Embryonic facial prominence (tissue), 1 donor: ENCODE measurements at regions not wholly inside any gene's neighbourhood (a gene's known extent, or its start where the extent isn't known, plus 50 kb on each side); places are given as distances from the start of the nearest gene placed in this dataset.

Experiments
- DNase-seq: peaks from one replicate; pipeline ENCODE4 v3.0.0-alpha.2; 2016; ENCODE audit errors: extremely low spot score

DNA sequence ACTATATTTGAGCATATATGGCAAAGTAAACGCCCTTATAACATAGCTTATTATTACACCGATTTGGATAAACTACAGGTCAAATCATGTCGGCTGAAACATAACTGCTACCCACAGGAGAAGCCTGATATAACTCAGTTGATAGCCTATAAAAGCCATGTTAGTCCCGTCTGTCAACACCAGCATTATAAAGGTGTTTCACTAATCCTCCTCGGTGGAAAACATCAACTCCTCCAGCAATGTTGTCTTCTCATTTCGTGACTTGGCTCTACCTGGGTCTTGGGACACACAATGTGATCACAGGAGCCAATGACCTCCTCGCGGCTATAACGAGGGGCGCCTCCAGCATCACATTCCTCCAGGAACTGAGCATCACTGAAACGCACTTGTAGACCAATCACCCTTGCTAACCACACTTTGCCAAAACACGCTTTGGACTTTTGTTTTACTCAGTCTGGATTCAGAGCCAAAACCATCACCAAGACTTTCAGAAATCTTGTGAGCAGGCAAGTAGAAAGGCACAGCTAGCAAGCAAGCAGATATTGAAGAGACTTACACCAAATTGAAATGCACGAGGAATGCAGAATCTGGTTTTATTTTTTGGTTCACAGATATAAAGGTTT lies 269.7 kb upstream of the NFE2L3 start:
- no peak for DNase-seq

DNA sequence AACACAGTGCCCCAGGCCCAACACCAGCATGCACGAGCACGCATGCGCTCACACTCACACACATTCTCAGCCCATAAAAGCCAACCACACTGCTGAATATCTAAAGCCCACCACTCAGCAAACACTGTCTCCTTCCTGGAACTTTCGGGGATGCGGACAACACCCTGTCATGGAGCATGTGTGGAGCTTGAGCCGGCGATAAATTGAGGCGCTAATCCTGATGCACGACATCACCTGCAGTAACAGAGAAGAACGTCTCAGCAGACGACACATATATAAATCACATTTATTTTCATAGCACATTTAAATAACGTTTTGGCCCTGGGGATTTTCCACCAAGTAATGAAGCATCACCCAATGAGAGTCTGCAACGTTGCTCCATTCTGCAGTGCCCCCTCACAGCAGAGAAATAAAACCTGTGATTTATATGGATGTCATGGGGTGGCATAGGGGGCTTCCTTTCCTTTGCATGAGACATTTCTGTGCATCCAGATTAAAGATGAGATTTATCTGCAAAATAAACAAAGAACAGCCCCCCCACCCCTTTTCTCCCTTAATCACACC lies 267.7 kb upstream of the NFE2L3 start:
- no peak for DNase-seq

DNA sequence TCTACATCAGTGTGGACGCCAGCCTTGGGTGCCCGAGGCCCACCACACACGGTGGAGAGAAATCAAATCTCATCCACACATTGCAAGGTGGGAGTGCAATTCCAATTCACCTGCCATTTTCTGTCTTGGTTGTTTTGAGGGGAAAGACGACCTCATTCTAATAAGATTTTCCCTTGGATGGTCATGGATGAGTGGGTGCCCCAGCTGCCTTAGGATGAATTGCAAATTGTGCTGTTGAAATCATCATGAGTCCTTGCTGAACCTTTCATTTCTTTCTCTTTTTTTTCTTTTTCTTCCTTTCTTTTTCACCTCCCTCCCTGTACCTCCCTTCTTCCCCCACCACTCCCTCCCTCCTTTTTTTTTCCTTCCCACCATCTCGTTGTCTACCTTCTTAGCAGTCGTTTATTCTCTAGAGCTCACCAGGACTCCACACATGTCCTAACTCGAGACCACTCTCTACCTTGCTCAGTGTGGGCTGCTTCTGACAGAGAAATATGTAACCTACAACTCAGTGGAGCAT lies 266.9 kb upstream of the NFE2L3 start:
- DNase-seq = no peak

DNA sequence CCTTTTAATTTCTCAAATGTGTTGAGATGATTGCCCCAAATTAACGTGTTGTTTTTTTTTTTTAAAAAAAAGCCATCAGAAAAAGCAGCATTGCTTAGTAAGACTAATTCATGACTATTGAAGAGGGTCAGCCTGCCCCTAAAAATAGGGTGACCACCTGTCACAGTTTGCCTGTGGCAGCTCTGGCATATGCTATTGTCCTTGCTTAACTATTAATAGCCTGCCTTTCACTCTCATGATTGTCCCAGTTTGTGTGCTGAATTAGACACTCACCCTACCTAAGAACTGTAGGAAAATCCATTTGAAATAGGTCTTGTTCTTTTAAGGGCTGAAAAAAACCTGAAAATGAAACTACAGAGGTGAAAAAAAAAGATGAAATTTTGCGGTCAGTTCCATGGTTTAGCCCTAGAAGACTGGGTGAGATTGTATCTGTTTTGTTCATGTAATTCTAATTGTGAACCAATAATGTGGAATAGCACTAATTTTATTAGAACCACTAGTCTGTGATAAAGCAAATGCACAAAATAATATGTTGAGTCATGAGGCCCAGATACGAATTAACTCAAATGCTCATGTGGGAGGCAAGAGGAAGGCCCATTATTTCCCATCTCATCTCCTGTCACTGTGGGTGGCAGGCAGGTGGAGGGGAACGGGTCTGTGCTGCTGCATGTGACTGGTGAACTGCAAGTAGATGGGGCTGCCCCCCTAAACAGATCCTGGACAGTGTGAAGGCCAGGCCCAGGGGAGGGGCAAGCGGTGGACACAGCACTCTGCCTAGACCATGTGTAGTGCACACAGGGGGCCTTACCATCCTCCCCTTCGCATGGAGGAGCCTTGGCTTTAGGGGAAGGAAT lies 265.4 kb upstream of the NFE2L3 start:
- no peak for DNase-seq

DNA sequence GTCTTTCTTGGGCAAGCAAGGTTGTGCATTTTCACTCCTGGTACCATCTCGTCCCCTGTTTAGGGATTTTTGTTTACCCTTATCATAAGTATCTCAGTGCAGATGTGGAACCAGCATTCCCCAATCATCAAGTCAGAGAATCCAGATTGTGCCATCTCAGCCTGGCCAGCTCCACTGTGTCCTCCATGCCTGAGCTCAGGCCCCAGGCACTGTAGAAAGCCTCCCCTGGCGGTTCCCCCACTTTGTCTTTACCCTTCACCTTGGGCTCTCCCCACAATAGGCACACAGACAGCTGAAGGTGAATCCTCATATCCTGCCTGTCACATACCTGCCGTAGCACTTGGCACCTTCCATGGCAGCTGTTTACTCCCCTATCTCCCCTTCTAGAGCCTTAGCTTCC lies 264.7 kb upstream of the NFE2L3 start:
- no peak for DNase-seq

DNA sequence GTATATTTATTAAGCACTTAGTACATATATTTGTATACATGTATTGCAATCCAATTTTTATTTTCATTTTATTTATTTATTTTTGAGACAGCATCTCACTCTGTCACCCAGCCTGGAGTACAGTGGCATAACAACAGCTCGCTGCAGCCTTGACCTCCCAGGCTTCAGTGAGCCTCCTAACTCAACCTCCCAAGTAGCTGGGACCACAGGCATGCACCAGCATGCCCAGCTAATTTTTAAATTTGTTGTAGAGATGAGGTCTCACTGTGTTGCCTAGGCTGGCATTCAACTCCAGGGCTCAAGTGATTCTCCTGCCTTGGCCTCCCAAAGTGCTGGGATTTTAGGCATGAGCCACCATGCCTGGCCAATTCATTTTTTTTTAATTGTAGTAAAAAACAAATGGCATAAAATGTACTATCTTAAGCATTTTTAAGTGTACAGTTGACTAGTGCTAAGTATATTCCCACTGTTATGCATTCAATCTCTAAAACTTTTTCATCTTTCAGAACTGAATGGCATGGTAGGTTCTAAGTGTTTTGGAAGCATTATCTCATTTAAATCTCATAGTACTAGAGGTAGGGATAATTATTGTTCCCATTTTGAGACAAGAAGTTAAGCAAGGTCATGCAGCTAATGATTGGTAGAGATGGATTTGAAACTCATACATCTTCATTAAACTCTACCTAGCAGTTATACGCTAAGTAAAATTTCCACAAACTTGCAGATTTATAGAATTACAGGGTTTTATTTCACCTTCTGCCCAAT lies 264.0 kb upstream of the NFE2L3 start:
- DNase-seq = no peak

DNA sequence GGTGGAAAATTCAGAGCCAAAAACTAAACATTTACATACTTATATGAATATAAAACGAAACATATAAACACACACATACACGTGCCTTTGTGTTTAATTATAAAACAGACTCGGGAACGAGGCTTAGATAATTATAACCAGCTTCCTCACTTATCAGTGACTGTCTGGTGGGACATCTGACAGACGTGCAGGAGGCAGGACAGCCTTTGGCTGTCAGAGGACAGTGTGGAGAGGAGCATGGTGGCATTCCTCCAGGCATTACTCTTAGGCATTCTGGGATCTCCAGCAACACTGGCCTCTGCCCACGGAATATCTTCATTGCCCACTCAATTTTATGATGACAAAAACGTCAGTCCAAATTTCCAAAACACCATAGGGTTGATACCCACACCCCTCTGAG lies 262.2 kb upstream of the NFE2L3 start:
- no peak for DNase-seq

DNA sequence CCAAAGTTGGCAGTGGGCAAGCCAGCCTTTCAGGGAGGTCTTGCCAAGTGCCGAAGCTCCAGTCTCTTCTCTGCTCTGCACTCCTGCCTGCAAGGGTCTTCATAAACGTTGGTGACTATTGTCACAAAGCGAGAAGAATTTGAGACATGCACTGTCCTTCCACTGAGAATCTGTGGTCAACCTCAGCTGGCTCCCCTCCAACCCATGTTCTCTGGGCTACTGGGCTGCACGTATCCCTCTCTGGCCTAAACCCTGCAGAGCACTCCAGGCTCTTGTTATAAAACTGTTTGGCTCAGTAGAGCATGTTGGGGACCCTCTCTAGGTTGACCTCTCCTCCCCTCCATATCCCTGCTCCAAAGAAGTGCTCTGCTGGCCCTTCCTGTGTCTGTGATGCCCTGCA lies 260.4 kb upstream of the NFE2L3 start:
- DNase-seq = no peak

DNA sequence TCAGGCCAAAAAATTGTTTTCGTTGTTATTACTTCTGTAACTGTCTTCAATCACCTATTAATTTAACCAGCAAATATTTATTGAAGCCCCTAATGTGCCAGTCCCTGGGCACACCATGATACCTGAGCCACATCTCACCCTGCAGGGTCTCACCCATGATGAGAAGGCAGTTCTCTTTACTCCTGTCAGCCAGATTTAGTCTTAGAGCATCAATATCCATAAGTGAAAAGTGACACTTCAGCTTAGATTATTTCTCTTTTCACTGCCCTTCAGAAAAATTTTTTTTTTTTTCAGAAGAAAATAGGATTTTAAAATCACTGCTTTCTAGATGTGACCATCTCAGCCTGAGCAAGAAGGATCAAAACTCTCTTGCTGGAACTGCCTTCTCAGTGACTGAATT lies 258.6 kb upstream of the NFE2L3 start:
- DNase-seq = no peak

DNA sequence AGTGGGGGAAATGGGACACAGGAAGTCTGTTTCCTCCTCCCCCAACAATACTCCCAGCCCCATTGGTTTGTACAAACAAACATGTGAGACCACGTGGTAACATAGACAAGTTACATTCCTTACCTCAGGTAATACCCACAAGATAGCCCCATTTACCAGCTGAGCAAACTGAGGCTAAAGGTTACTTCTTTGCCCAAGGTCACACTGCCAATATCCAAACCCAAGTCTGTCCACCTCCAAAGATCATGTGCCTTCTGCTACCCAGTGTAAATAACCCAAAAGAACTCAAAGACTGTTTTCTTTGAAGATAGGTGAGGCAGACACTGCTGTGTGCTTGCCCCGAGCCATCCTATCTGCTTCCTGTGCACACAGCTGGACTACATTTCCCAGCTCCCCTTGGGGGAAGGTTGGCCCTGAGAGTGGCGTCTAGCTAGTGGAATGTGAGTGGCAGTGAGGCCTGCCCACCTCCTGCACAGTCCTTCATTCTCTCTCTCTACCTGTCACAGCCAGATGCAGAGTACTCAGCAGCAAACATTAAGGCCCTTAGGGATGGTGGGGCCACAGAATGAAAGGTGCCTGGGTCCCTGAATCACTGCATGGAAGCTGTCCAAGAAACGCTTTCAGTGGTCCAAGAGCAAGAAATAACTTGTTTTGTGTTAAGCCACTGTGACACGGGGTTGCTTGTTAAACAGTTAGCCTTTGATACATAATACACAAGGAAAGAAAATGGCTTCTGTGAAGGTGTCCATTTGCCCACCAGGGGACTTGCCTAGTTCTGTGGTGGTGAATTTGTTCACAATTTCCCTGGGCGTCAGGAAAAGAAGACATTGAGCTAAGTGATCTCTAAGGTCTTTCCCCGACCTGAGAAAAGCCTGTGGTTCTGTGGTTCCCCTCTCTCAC lies 257.7 kb upstream of the NFE2L3 start:
- DNase-seq = no peak

DNA sequence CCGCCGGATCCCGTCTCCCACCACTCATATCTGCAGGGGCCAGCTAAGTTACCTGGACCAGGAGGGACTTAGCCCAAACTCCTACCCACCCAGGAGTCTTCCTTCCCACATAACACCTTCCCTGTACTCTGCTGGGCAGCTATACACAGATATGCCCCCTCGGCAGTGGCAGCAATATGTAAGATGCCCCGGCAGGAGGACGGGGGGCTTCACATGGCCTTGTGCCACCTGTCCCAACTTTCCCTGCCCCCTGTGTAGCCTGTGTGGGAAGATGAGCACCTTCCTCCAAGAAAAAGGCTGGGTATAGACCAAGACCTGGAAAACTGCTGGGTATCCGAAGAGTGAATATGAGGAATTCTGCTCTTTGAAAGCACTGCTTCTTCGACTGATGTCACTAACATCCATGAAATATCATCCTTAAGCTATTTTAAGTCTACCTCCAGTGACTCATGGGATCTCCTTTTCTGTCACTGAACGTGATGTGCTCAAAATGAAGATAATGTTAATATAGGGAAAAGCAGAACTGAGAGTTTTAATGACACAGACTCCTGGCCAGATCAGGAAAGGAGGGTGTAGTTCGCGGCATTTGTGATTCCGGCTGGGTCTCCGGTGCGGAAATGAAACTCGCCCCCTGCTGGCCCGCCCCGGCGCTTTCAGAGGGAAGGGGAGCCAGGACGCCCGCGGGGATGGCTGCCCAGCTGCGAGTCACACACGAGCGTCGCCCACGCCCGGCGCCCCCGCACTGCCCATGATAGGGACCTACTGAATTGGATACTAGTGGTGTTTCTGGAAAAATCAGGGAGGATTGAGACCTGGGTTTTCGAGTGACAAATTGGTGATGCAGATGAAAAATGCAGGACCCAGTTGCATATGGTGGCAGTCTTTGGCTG lies 256.9 kb upstream of the NFE2L3 start:
- no peak for DNase-seq

DNA sequence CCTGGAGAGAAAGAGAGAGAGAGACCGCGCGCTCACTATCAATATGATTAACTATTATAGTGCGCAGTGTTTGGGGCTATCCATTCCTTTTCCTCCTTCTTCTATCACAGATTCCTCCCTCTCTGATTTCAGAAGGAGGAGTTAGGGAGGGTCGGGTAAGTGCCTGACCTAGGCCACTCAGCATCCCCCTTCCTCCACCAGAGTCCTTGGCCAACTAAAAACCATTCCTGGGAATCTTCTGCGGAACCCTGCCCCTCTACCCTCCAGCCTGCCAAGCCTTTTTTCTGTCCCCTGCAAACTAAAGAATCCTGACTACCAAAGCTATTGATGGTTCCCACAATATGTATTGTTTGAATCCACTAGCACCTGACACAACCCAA lies 256.2 kb upstream of the NFE2L3 start:
- no peak for DNase-seq

DNA sequence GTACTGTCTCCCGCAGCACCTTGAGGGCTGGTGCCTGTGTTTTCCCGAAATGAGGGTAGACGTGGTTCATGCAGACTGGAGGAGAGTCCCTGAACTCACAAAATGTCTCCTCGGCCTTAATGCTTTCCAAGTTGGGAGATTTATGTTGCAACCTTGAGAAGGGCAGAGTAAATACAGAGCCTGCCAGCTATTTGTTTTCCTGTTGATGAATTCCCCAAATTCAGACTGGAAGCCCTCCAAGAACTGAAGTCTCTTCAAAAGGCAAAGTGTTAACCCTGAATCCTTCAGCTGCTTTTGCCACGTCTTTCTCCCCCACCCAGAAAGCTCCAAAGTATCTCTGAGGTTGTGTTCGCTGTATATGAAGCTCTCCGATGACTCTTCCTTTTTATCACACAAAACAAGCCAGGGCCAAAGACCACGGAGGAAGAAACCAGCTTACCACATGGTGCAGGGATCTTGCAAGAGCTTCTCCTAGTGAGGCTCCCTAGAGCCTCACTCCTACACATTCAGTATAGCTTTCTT lies 254.7 kb upstream of the NFE2L3 start:
- DNase-seq = no peak

DNA sequence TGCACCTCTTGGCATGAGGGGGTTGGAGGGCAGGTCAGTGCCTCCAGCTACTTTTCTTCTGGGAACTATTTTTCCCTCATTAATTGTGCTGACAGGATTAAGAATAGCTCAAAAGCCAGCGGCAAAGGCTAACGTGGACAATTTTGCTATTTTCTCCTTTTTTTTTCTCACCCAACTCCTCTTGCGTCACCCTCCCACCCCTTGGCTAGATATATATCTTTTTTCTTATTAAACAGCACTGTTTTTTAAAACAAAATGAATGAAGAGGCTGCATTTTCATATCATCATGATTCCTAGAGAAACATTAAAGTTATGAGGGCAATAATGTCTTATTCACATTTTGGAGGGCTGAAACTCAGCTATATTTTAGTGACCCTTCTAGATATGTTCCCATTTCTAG lies 251.8 kb upstream of the NFE2L3 start:
- no peak for DNase-seq

DNA sequence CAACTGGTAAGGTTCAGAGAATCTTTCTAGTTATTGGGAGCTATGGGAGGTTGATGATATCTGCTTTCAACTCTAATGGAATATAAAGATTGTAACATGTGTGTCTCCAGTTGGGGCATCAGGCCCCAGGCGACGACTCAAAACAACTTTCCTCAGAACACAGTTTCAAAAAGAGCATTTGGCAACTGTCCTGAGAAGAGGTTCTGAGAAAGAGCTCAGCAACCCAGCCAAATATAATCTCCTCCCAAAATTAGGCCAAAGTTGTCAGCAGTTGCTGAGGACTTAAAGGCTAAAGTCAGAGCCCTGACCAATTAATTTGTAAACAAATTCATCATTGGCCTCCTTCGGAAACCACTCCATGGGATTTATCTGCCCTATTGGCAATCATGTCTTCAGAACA lies 251.1 kb upstream of the NFE2L3 start:
- DNase-seq = no peak

DNA sequence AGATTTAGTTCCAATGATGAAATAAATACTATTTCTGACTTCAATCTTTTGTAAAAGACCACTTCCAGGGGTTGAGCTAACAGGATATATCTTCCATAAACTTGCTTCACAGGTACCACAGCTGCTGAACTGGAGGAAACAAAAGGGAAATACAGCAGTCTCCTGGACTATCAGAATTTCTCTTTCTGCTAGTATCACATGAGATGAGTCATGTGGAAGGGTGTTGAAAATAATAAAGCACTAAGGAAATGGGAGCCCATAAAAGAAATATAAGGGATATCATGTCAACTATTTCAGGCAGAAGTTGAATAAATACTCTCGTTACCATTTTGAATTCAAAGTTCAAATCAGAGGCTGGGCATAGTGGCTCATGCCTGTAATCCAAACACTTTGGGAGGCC lies 250.3 kb upstream of the NFE2L3 start:
- DNase-seq = no peak

DNA sequence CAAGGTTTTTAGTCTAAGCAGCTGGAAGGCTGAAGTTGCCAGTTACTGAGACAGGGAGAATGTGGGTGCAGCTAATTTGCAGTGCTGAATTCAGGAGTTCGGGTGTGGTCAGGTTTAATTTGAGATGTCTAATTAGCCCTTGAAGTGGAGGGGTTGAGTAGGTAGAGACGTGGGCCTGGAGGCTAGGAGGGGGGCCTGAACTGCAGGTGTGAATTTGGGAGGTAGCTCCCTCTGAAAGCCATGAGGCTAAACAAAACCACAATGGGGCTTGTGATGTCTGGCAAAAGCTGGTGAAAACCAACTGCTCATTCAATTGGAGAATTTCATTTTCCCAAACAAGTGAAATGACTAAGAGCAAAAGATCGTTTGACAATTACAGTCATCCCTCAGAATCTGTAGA lies 246.0 kb upstream of the NFE2L3 start:
- no peak for DNase-seq

DNA sequence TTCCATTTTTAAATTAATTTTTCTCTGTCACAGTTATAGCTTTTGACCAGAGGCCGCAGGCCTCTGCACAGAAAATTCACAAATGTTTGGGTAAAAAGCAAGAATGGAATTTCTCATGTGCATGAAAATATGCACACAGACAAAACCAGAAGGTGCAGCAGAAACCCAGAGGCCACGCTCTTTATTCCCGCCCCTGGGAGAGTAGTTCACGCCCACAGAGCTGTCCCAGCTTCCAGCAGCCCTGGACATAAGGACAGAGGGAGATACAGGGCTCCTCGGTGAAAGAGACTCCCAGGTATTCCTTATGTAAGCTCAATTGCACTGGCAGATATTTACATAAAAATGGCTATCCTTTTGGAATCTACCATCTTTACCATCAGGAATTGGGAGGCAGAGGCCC lies 245.2 kb upstream of the NFE2L3 start:
- DNase-seq = no peak

DNA sequence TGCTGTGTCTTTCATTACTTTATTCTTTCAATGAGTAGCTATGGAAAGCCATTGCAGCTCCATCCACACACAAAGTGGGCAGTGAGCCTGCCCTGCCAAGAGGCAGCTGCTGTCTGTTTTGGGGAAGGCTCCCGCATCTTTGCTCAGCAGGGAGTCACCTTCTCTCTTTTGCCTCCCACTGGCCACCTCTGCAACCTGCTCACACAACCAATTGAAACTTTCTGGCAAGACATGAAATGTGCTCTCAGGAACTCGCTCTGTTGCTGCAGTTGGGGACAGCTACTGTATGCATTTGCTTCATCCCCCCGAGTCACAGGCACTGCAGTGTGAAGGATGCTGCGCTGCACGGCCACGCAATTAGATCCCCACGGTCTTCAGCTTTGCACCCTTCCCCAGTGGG lies 244.8 kb upstream of the NFE2L3 start:
- no peak for DNase-seq

DNA sequence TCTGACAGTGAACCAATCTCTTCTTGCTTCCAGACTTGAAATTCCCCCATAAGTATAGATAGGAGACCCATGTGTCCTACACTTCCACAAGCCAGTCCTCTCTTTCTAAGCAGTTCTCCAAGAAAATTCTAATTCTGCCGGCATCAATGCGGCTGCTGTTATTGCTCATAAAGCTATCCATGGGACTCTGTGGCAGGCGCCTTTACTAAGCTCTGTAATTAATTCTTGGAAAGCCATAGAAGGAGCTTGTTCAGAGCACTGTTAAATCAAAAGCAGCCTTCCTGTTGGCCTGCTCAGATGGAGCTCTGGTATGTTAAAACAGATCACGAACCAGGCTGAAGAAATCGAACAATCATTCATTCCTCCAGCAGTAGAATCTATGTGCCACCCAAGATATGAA lies 244.3 kb upstream of the NFE2L3 start:
- DNase-seq = no peak
